Fibroblast of mammary gland (primary cell): ENCODE measurements at regions not wholly inside any gene's neighbourhood (a gene's known extent, or its start where the extent isn't known, plus 50 kb on each side); places are given as distances from the start of the nearest gene placed in this dataset.

Experiments
- DNase-seq: peaks from one replicate; pipeline ENCODE4 v3.0.0-alpha.2; 2010; ENCODE audit warnings: low read depth
- H3K4me3 ChIP-seq: 2 replicates; pipeline ENCODE4 v1.5.1; 2011; ENCODE audit warnings: low read depth, mild to moderate bottlenecking, low read length, moderate library complexity; ENCODE audit not compliant: control insufficient read depth
- CTCF ChIP-seq: conservative IDR thresholded peaks from 2 replicates; pipeline ENCODE4 v1.5.1; 2011; ENCODE audit warnings: low read depth, low read length, inconsistent platforms; ENCODE audit not compliant: control insufficient read depth, insufficient read depth

GRCh38 chr1:232382671-232383070 lies 247.3 kb downstream of the SIPA1L2 start:
- no peak for TF ChIP-seq CTCF
- peak; percentile 28 for DNase-seq
- H3K4me3 ChIP-seq, result no peak overlapping the region

GRCh38 chr1:232381394-232382100 lies 248.4 kb downstream of the SIPA1L2 start:
- no peak for TF ChIP-seq CTCF
- H3K4me3 ChIP-seq, result no peak overlapping the region
- no peak for DNase-seq

GRCh38 chr1:232380596-232380995 lies 249.3 kb downstream of the SIPA1L2 start:
- no peak for DNase-seq
- no peak for TF ChIP-seq CTCF
- no peak overlapping the region for H3K4me3 ChIP-seq

- no peak overlapping the region for H3K4me3 ChIP-seq
- TF ChIP-seq CTCF, result no peak
- DNase-seq, result no peak
Observed at GRCh38 chr1:232380131-232380530, 249.8 kb downstream of the SIPA1L2 start.

GRCh38 chr1:232379063-232379434 lies 250.9 kb downstream of the SIPA1L2 start:
- DNase-seq, result no peak
- no peak overlapping the region for H3K4me3 ChIP-seq
- no peak for TF ChIP-seq CTCF

- TF ChIP-seq CTCF, result no peak
- no peak overlapping the region for H3K4me3 ChIP-seq
- no peak for DNase-seq
Observed at GRCh38 chr1:232378266-232379062, 251.5 kb downstream of the SIPA1L2 start.
